HEK293 (cell line): ENCODE measurements at regions not wholly inside any gene's neighbourhood (a gene's known extent, or its start where the extent isn't known, plus 50 kb on each side); places are given as distances from the start of the nearest gene placed in this dataset.

ENCODE experiments used
- CTCF ChIP-seq: fragments of 450-650 bp; formaldehyde crosslinking; IDR thresholded peaks from 2 replicates; pipeline ENCODE4 v1.5.1; 2016; ENCODE audit warnings: missing biosample characterization, missing genetic modification characterization
- KLF17 ChIP-seq: fragments of 450-650 bp; formaldehyde crosslinking; IDR thresholded peaks from 2 replicates; pipeline ENCODE4 v1.5.1; 2016; ENCODE audit warnings: missing biosample characterization, missing genetic modification characterization
- MYNN ChIP-seq: fragments of 450-650 bp; formaldehyde crosslinking; IDR thresholded peaks from 2 replicates; pipeline ENCODE4 v1.5.1; 2016; ENCODE audit warnings: missing biosample characterization, missing genetic modification characterization, borderline replicate concordance
- SP7 ChIP-seq: fragments of 450-650 bp; formaldehyde crosslinking; IDR thresholded peaks from 2 replicates; pipeline ENCODE4 v1.5.1; 2016; ENCODE audit warnings: missing biosample characterization, missing genetic modification characterization
- ZBTB44 ChIP-seq: fragments of 450-650 bp; IDR thresholded peaks from 2 replicates; pipeline ENCODE4 v1.5.1; 2018; ENCODE audit warnings: missing biosample characterization, mild to moderate bottlenecking, missing genetic modification characterization
- ZFHX2 ChIP-seq: fragments of 450-650 bp; formaldehyde crosslinking; conservative IDR thresholded peaks from 2 replicates; pipeline ENCODE4 v1.5.1; 2016; ENCODE audit warnings: missing biosample characterization, missing genetic modification characterization
- ZNF274 ChIP-seq, 2 experiments: fragments of 200-500 bp in 1 of 2; fragments of 450-650 bp in 1 of 2; sonication (Bioruptor generic) in 1 of 2; formaldehyde crosslinking in 1 of 2; IDR thresholded peaks; 2 replicates each; pipeline versions ENCODE4 v1.5.1 to v1.6.1; 2014 to 2016; ENCODE audit warnings: borderline replicate concordance in 1 of 2, inconsistent platforms in 1 of 2, low read length in 1 of 2, missing biosample characterization in 1 of 2, missing genetic modification characterization in 1 of 2
- ZNF362 ChIP-seq: fragments of 450-650 bp; formaldehyde crosslinking; IDR thresholded peaks from 2 replicates; pipeline ENCODE4 v1.5.1; 2016; ENCODE audit warnings: missing biosample characterization, missing genetic modification characterization
- ZNF514 ChIP-seq: fragments of 450-650 bp; formaldehyde crosslinking; IDR thresholded peaks from 2 replicates; pipeline ENCODE4 v1.5.1; 2016; ENCODE audit warnings: missing biosample characterization, missing genetic modification characterization
- ZNF600 ChIP-seq: fragments of 450-650 bp; formaldehyde crosslinking; IDR thresholded peaks from 2 replicates; pipeline ENCODE4 v1.5.1; 2016; ENCODE audit warnings: missing biosample characterization, missing genetic modification characterization
- ZNF660 ChIP-seq: fragments of 450-650 bp; IDR thresholded peaks from 2 replicates; pipeline ENCODE4 v1.5.1; 2018; ENCODE audit warnings: missing biosample characterization, mild to moderate bottlenecking, missing genetic modification characterization
- ZNF785 ChIP-seq: fragments of 450-650 bp; formaldehyde crosslinking; IDR thresholded peaks from 2 replicates; pipeline ENCODE4 v1.5.1; 2016; ENCODE audit warnings: missing biosample characterization, missing genetic modification characterization
- ZNF830 ChIP-seq: fragments of 450-650 bp; IDR thresholded peaks from 2 replicates; pipeline ENCODE4 v1.5.0; 2018; ENCODE audit warnings: missing biosample characterization, missing genetic modification characterization, low read depth, mild to moderate bottlenecking, moderate library complexity

GRCh38 chr1:29388170-29388569 lies 151.8 kb downstream of the PTPRU start:
- TF ChIP-seq ZNF514 (tag by site-specific recombination) (no peak), CTCF (tag by site-specific recombination) (no peak), KLF17 (tag by site-specific recombination) (no peak), SP7 (tag by site-specific recombination) (no peak), ZBTB44 (tag by site-specific recombination) (no peak), MYNN (tag by site-specific recombination) (no peak), ZNF600 (tag by site-specific recombination) (no peak), ZNF785 (tag by site-specific recombination) (no peak), ZNF362 (tag by site-specific recombination) (no peak), ZNF274 (IDR thresholded peaks at IDR 0.05; ENCODE audit: low read length) (no peak), ZNF274 (tag by site-specific recombination; IDR thresholded peaks at IDR 0.05; ENCODE audit: borderline replicate concordance) (no peak), ZFHX2 (tag by site-specific recombination) (no peak), ZNF660 (tag by site-specific recombination) (no peak), ZNF830 (tag by site-specific recombination) (no peak)
